ENCODE measurements at regions not wholly inside any gene's neighbourhood (a gene's known extent, or its start where the extent isn't known, plus 50 kb on each side); places are given as distances from the start of the nearest gene placed in this dataset.

DNA sequence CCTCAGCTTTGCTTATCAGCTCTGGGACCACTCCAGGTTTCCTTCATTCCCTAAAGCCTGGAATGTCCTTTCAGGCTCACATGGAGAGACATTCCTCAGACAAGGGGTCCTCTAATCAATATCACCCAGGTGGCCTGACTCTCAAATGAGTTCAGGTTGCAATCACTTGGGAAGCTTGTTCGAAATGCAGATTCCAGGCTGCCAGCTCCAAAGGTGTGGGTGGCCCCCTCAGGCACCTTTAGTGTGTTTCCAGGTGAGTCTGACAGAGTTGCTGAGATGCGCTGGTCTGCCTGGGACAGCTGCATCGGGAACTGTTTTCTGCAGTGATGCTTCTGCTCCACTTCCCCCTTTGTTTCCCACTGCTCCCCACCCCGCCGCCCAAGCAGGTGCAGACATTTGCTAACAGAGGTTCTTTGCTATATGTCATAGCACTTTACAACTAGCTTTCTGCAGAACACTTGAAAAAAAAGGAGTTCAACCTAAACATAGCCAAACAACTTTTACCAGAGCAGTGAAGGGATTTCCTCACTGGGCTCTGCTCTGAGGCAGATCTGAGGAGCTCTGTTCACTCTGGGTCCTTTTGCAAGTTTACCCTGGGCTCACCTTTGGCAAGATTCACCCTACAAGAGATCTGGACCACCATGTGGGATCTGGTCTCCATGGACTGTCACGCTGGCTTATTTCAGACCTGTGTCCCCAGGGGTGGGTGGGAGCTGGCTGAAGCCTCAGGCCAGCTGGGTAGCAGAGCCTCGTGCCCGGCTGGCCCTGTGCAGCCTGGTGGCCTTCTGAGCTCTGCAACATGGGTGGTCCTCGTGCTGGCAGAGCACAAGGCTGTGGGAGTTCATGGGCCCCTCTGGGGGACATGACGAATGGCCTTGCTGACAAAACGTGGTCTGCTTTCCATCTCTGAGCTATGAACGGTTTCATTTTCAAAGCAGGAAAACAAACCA, 539.6 kb downstream of the CCDC171 start:
- Mint-ChIP-seq H3K4me1 (no peaks in the 10 kb centered on the region), H3K4me3 (no peak overlapping the region), H3K9me3 (peaks cover 2 to 4% of the 10 kb centered on the region in 2 donors), H3K27ac (no peak overlapping the region), H3K36me3 (peaks cover 6% of the 10 kb centered on the region), H3K27me3 (ENCODE audit: low read depth in 2 of 2) (peaks cover 10 to 11% of the 10 kb centered on the region in 2 donors)
- ATAC-seq (peak in 1 of 3 donors; percentile 20), DNase-seq (no peak)
- intact Hi-C loops (cut with micrococcal nuclease), result no loop called here
- TF ChIP-seq, protein P1, sequence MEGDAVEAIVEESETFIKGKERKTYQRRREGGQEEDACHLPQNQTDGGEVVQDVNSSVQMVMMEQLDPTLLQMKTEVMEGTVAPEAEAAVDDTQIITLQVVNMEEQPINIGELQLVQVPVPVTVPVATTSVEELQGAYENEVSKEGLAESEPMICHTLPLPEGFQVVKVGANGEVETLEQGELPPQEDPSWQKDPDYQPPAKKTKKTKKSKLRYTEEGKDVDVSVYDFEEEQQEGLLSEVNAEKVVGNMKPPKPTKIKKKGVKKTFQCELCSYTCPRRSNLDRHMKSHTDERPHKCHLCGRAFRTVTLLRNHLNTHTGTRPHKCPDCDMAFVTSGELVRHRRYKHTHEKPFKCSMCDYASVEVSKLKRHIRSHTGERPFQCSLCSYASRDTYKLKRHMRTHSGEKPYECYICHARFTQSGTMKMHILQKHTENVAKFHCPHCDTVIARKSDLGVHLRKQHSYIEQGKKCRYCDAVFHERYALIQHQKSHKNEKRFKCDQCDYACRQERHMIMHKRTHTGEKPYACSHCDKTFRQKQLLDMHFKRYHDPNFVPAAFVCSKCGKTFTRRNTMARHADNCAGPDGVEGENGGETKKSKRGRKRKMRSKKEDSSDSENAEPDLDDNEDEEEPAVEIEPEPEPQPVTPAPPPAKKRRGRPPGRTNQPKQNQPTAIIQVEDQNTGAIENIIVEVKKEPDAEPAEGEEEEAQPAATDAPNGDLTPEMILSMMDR (IDR thresholded peaks at IDR 0.05), result no peak
- H3K27me3 ChIP-seq (ENCODE audit: control insufficient read depth, insufficient read depth, low read length), result no peaks in the 10 kb centered on the region
- H3K9me3 ChIP-seq (ENCODE audit: control insufficient read depth, insufficient read depth, low read length), result no peaks in the 10 kb centered on the region
- WGBS (ENCODE audit: insufficient coverage), result 72% methylated on average over 12 of the region's 12 CpGs
- H3K4me1 ChIP-seq (ENCODE audit: control insufficient read depth, insufficient read depth, low read length), result no peaks in the 10 kb centered on the region
- H3K4me3 ChIP-seq (ENCODE audit: low read length), result no peak overlapping the region
- no peak overlapping the region for H3K27ac ChIP-seq (ENCODE audit: low read length)
- H3K36me3 ChIP-seq (ENCODE audit: control insufficient read depth, insufficient read depth, low read length), result no peaks in the 10 kb centered on the region

DNA sequence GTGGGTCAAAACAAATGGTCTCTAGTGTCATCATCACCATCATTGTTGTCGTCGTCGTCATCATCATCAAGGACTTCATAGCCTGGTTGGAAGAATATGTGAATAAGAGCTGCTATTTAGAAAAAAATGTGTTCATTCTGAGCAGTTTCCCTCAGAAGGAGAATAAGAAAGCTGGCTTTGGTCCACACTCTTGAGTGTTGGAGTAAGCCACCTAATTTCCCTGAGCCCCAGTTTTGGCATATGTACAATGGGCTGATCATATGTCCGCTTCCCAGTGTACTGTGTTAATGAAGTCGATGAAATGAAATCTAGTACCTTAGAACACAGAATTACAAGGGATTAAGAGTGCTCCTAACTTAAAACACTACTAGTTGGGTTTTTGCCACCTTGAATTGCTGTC, 545.5 kb downstream of the CCDC171 start:
- ATAC-seq (no peak), DNase-seq (no peak)
- Mint-ChIP-seq H3K27ac (no peak overlapping the region), H3K4me3 (no peak overlapping the region), H3K27me3 (ENCODE audit: low read depth in 2 of 2) (peaks cover 0 to 8% of the 10 kb centered on the region in 2 donors), H3K4me1 (no peaks in the 10 kb centered on the region), H3K9me3 (peaks cover 2 to 3% of the 10 kb centered on the region in 2 donors), H3K36me3 (no peaks in the 10 kb centered on the region)
- Histone ChIP-seq H3K4me1 (ENCODE audit: control insufficient read depth, insufficient read depth, low read length) (no peaks in the 10 kb centered on the region), H3K27me3 (ENCODE audit: control insufficient read depth, insufficient read depth, low read length) (no peaks in the 10 kb centered on the region), H3K4me3 (ENCODE audit: low read length) (no peak overlapping the region), H3K27ac (ENCODE audit: low read length) (no peak overlapping the region), H3K36me3 (ENCODE audit: control insufficient read depth, insufficient read depth, low read length) (no peaks in the 10 kb centered on the region), H3K9me3 (ENCODE audit: control insufficient read depth, insufficient read depth, low read length) (no peaks in the 10 kb centered on the region)
- WGBS (ENCODE audit: insufficient coverage), result 95% methylated on average over 5 of the region's 5 CpGs
- TF ChIP-seq, protein P1 (IDR thresholded peaks at IDR 0.05), result no peak
- intact Hi-C loops (cut with micrococcal nuclease), result no loop called here

DNA sequence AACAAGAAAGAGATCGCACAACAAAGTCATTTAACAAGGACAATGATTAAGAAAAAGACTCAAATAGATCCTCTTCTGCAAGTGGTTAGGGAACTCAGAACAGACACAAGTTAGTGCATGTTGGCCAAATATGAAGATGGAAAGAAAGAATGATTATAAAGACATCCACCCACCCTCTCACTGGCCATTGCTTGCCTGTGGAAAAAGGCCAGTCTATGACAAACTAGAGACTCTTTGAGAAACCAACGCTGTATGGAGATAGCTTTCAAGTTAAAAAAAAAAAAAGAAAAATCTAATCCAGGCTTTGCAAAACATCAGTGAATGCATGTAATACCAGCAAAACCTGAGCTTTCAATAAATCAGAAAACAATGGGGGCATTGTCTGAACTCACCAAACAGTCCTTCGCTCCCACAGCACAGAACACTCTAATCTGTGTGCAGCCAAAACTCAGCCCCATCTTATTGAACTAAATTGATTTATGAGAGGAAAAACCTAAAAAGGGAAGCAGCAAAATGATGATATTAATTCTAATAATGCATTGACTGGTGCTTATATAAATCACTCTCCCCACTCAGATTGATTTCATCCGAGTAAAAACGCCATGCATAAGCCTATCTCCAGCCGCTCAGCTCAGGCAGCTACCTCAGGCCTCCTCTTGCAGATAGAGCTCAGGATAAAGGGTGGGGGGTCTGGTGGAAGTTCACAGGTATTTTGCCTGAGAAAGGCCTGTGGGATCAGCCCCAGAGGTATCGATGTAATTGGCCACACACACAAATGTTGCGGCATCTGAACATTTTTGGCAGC, 547.1 kb downstream of the CCDC171 start:
- WGBS (ENCODE audit: insufficient coverage), result 95% methylated on average over 8 of the region's 8 CpGs
- Mint-ChIP-seq H3K4me3 (no peak overlapping the region), H3K27me3 (ENCODE audit: low read depth in 2 of 2) (peaks cover 0 to 6% of the 10 kb centered on the region in 2 donors), H3K9me3 (peaks cover 2 to 3% of the 10 kb centered on the region in 2 donors), H3K27ac (no peak overlapping the region), H3K4me1 (no peaks in the 10 kb centered on the region), H3K36me3 (no peaks in the 10 kb centered on the region)
- ATAC-seq, result no peak
- Histone ChIP-seq H3K27ac (ENCODE audit: low read length) (no peak overlapping the region), H3K4me3 (ENCODE audit: low read length) (no peak overlapping the region), H3K4me1 (ENCODE audit: control insufficient read depth, insufficient read depth, low read length) (no peaks in the 10 kb centered on the region), H3K36me3 (ENCODE audit: control insufficient read depth, insufficient read depth, low read length) (no peaks in the 10 kb centered on the region), H3K9me3 (ENCODE audit: control insufficient read depth, insufficient read depth, low read length) (no peaks in the 10 kb centered on the region), H3K27me3 (ENCODE audit: control insufficient read depth, insufficient read depth, low read length) (no peaks in the 10 kb centered on the region)
- TF ChIP-seq, protein P1 (IDR thresholded peaks at IDR 0.05), result no peak
- intact Hi-C loops (cut with micrococcal nuclease), result no loop called here
- no peak for DNase-seq
